PC-9 (cell line): ENCODE measurements at regions not wholly inside any gene's neighbourhood (a gene's known extent, or its start where the extent isn't known, plus 50 kb on each side); places are given as distances from the start of the nearest gene placed in this dataset.

Experiments used
- CTCF ChIP-seq: fragments of 200-600 bp; sonication (generic); conservative IDR thresholded peaks from 2 replicates; pipeline ENCODE4 v1.6.1; 2017; ENCODE audit warnings: mixed run types, antibody characterized with exemption, mild to moderate bottlenecking, moderate library complexity
- EZH2 ChIP-seq: fragments of 200-600 bp; sonication (generic); IDR thresholded peaks from 2 replicates; pipeline ENCODE4 v1.8.0; 2017; ENCODE audit warnings: antibody characterized with exemption, low read depth

- no peak for TF ChIP-seq CTCF
- no peak for TF ChIP-seq EZH2
Observed at GRCh38 chr6:144675231-144675861, 390.2 kb downstream of the UTRN start.
